H1 (cell line): ENCODE measurements at regions not wholly inside any gene's neighbourhood (a gene's known extent, or its start where the extent isn't known, plus 50 kb on each side); places are given as distances from the start of the nearest gene placed in this dataset.

Source experiments
- CTCF ChIA-PET: fragments of 300-600 bp; sonication (Branson Sonifier 250); formaldehyde crosslinking; loops from one replicate; lab custom pipeline; 2021; ENCODE audit not compliant: partially characterized antibody; lab: Charles Lee
- POLR2A ChIA-PET: fragments of 300-600 bp; sonication (Branson Sonifier 250); formaldehyde crosslinking; loops from one replicate; lab custom pipeline; 2021; ENCODE audit warnings: inconsistent platforms; ENCODE audit not compliant: partially characterized antibody; lab: Charles Lee
- DNase-seq, 2 experiments: peaks; one replicate each; pipeline versions ENCODE4 v3.0.0 to v3.0.0-alpha.2; 2010 to 2022; ENCODE audit warnings: low spot score in 2 of 2, low read depth in 1 of 2, mixed read lengths in 1 of 2
- FAIRE-seq: peaks from 2 replicates; lab custom pipeline; 2011; peaks lifted over from hg19 to GRCh38; lab: Jason Lieb, UNC
- H2AFZ ChIP-seq: 2 replicates; pipeline ENCODE4 v1.8.1; 2012; ENCODE audit warnings: low read length, inconsistent platforms
- H2AK5ac ChIP-seq: 2 replicates; pipeline ENCODE4 v1.6.1; 2013; ENCODE audit warnings: low read depth, low read length
- H2BK120ac ChIP-seq: replicated peaks from 2 replicates; pipeline ENCODE3; 2013; ENCODE audit warnings: low read depth, low read length, inconsistent platforms
- H2BK12ac ChIP-seq: 2 replicates; pipeline ENCODE4 v1.6.1; 2013; ENCODE audit warnings: low read depth, low read length
- H2BK15ac ChIP-seq: 2 replicates; pipeline ENCODE4 v1.6.1; 2013; ENCODE audit warnings: low read length
- H2BK20ac ChIP-seq: 2 replicates; pipeline ENCODE4 v1.6.1; 2013; ENCODE audit warnings: low read length
- H2BK5ac ChIP-seq: 2 replicates; pipeline ENCODE4 v1.6.1; 2013; ENCODE audit warnings: low read depth, low read length
- H3K14ac ChIP-seq: 2 replicates; pipeline ENCODE4 v1.6.1; 2013; ENCODE audit warnings: inconsistent platforms; ENCODE audit not compliant: insufficient read length
- H3K18ac ChIP-seq: 2 replicates; pipeline ENCODE4 v1.6.1; 2013; ENCODE audit warnings: low read length; ENCODE audit errors: extremely low read depth
- H3K23ac ChIP-seq: 2 replicates; pipeline ENCODE4 v1.6.1; 2013; ENCODE audit warnings: inconsistent platforms; ENCODE audit not compliant: insufficient read length
- H3K23me2 ChIP-seq: 2 replicates; pipeline ENCODE4 v1.6.1; 2013; ENCODE audit warnings: low read depth, low read length
- H3K27ac ChIP-seq: 2 replicates; pipeline ENCODE4 v1.6.1; 2011; ENCODE audit warnings: low read depth, low read length, inconsistent platforms
- H3K27me3 ChIP-seq, 4 experiments: replicated peaks in 1 of 4; 1 replicate in 1 of 4; 2 replicates in 3 of 4; pipeline versions ENCODE4 v1.6.1 to v1.8.1; 2011 to 2013; ENCODE audit warnings: low read length in 3 of 4, mild to moderate bottlenecking in 3 of 4, inconsistent platforms in 2 of 4, mixed read lengths in 2 of 4, moderate library complexity in 1 of 4; ENCODE audit not compliant: control insufficient read depth in 3 of 4, insufficient read depth in 3 of 4; ENCODE audit errors: extremely low read depth in 1 of 4
- H3K36me3 ChIP-seq, 4 experiments: 2 replicates each; pipeline versions ENCODE4 v1.6.1 to v1.8.1; 2011 to 2013; ENCODE audit warnings: mild to moderate bottlenecking in 4 of 4, low read length in 3 of 4, moderate library complexity in 2 of 4, control low read depth in 1 of 4, inconsistent platforms in 1 of 4; ENCODE audit not compliant: insufficient read depth in 4 of 4, control insufficient read depth in 2 of 4
- H3K4ac ChIP-seq: replicated peaks from 2 replicates; pipeline ENCODE3; 2013; ENCODE audit warnings: low read length, low read depth, mixed read lengths, inconsistent platforms; ENCODE audit not compliant: insufficient read length
- H3K4me1 ChIP-seq, 4 experiments: replicated peaks in 1 of 4; 1 replicate in 1 of 4; 2 replicates in 3 of 4; pipeline versions ENCODE4 v1.6.1 to v1.8.1; 2011 to 2013; ENCODE audit warnings: low read length in 3 of 4, inconsistent platforms in 2 of 4, mixed read lengths in 1 of 4; ENCODE audit not compliant: insufficient read depth in 4 of 4, control insufficient read depth in 3 of 4
- H3K4me2 ChIP-seq, 2 experiments: 2 replicates each; pipeline versions ENCODE4 v1.6.1 to v1.8.1; 2011 to 2013; ENCODE audit warnings: low read depth in 2 of 2, low read length in 2 of 2, control low read depth in 1 of 2, inconsistent platforms in 1 of 2, mild to moderate bottlenecking in 1 of 2; ENCODE audit not compliant: insufficient read depth in 1 of 2
- H3K4me3 ChIP-seq, 4 experiments: fragments of 200-600, 300-600 bp in 1 of 4; sonication (generic), shearing (Covaris generic), sonication (Bioruptor Twin) in 1 of 4; 2 replicates each; pipeline versions ENCODE4 v1.5.1 to v1.8.1; 2011 to 2016; ENCODE audit warnings: low read length in 4 of 4, low read depth in 3 of 4, control low read depth in 2 of 4, inconsistent platforms in 2 of 4, mild to moderate bottlenecking in 2 of 4, mixed read lengths in 1 of 4, moderate library complexity in 1 of 4; ENCODE audit not compliant: insufficient read depth in 2 of 4; ENCODE audit errors: extremely low read depth in 1 of 4
- H3K56ac ChIP-seq: replicated peaks from 2 replicates; pipeline ENCODE3; 2013; ENCODE audit warnings: low read depth, mild to moderate bottlenecking, mixed read lengths, low read length, inconsistent platforms; ENCODE audit not compliant: insufficient read length
- H3K79me1 ChIP-seq: 2 replicates; pipeline ENCODE4 v1.6.1; 2013; ENCODE audit warnings: low read depth, low read length, control low read depth
- H3K79me2 ChIP-seq, 2 experiments: 2 replicates each; pipeline versions ENCODE4 v1.6.1 to v1.8.1; 2012 to 2013; ENCODE audit warnings: low read length in 2 of 2, mild to moderate bottlenecking in 2 of 2, inconsistent platforms in 1 of 2; ENCODE audit not compliant: insufficient read depth in 2 of 2, control insufficient read depth in 1 of 2
- H3K9ac ChIP-seq, 4 experiments: replicated peaks in 1 of 4; 1 replicate in 1 of 4; 2 replicates in 3 of 4; pipeline versions ENCODE4 v1.6.1 to v1.8.1; 2011 to 2013; ENCODE audit warnings: low read depth in 3 of 4, low read length in 3 of 4, control low read depth in 2 of 4, mild to moderate bottlenecking in 2 of 4, moderate library complexity in 2 of 4, inconsistent platforms in 1 of 4; ENCODE audit errors: extremely low read depth in 1 of 4
- H3K9me3 ChIP-seq, 2 experiments: 2 replicates each; pipeline versions ENCODE4 v1.6.1 to v1.8.1; 2012 to 2013; ENCODE audit warnings: mild to moderate bottlenecking in 2 of 2, moderate library complexity in 2 of 2, control low read depth in 1 of 2, inconsistent platforms in 1 of 2, low read depth in 1 of 2, low read length in 1 of 2, mixed read lengths in 1 of 2; ENCODE audit not compliant: insufficient read depth in 2 of 2
- H4K20me1 ChIP-seq, 2 experiments: replicated peaks in 1 of 2; 2 replicates each; pipeline versions ENCODE3 to v1.8.1; 2011 to 2013; ENCODE audit warnings: inconsistent platforms in 2 of 2, low read length in 2 of 2, mild to moderate bottlenecking in 1 of 2; ENCODE audit not compliant: insufficient read depth in 2 of 2, control insufficient read depth in 1 of 2
- H4K5ac ChIP-seq: 2 replicates; pipeline ENCODE4 v1.6.1; 2013; ENCODE audit warnings: low read length, low read depth, mixed read lengths, inconsistent platforms; ENCODE audit not compliant: insufficient read length
- H4K8ac ChIP-seq: 2 replicates; pipeline ENCODE4 v1.8.0; 2013; ENCODE audit warnings: mild to moderate bottlenecking, moderate library complexity, low read length, inconsistent platforms; ENCODE audit not compliant: insufficient read depth; ENCODE audit errors: extremely low read depth
- H4K91ac ChIP-seq: replicated peaks from 2 replicates; pipeline ENCODE3; 2013; ENCODE audit warnings: low read length, mixed read lengths, inconsistent platforms; ENCODE audit not compliant: insufficient read length
- CTBP2 ChIP-seq: IDR thresholded peaks from 2 replicates; pipeline ENCODE4 v1.7.0; 2011; ENCODE audit warnings: borderline replicate concordance, mild to moderate bottlenecking, moderate library complexity, mixed read lengths, low read length; ENCODE audit not compliant: insufficient read depth, insufficient read length
- GABPA ChIP-seq: IDR thresholded peaks from 2 replicates; pipeline ENCODE4 v1.6.1; 2011; ENCODE audit warnings: mild to moderate bottlenecking, low read length, moderate library complexity, borderline replicate concordance; ENCODE audit not compliant: insufficient read depth
- GTF2F1 ChIP-seq: IDR thresholded peaks from 2 replicates; pipeline ENCODE4 v1.6.1; 2012; ENCODE audit warnings: low read depth, low read length, improper control_type of control experiment, borderline replicate concordance
- PHF8 ChIP-seq: fragments of 200-600 bp; sonication (generic); conservative IDR thresholded peaks from 2 replicates; pipeline ENCODE4 v1.7.1; 2012; ENCODE audit warnings: low read depth, mild to moderate bottlenecking, inconsistent platforms, low read length, moderate library complexity
- POLR2AphosphoS5 ChIP-seq: IDR thresholded peaks from 2 replicates; pipeline ENCODE4 v1.6.1; 2011; ENCODE audit warnings: low read depth, low read length
- SIX5 ChIP-seq: IDR thresholded peaks from 2 replicates; pipeline ENCODE4 v1.6.1; 2011; ENCODE audit warnings: mild to moderate bottlenecking, low read depth, low read length
- SP1 ChIP-seq: IDR thresholded peaks from 2 replicates; pipeline ENCODE4 v1.6.1; 2011; ENCODE audit warnings: low read depth, low read length
- SP2 ChIP-seq: IDR thresholded peaks from 2 replicates; pipeline ENCODE4 v1.6.1; 2012; ENCODE audit warnings: mild to moderate bottlenecking, low read length, inconsistent platforms
- SP4 ChIP-seq: IDR thresholded peaks from 2 replicates; pipeline ENCODE4 v1.6.1; 2012; ENCODE audit warnings: low read length, inconsistent platforms
- TAF7 ChIP-seq: optimal IDR thresholded peaks from 2 replicates; pipeline ENCODE3; 2011; ENCODE audit warnings: low read depth, mild to moderate bottlenecking, inconsistent platforms, low read length, moderate library complexity, borderline replicate concordance
- TEAD4 ChIP-seq: IDR thresholded peaks from 2 replicates; pipeline ENCODE4 v1.6.1; 2012; ENCODE audit warnings: low read depth, low read length, inconsistent platforms, mixed read lengths
- WGBS, 2 experiments: shearing (Covaris generic) in 1 of 2; methylation state at CpG; one replicate each; pipeline versions ENCODE4 v1.1.6 to v1.1.7; 2013 to 2015; ENCODE audit warnings: low lambda C conversion rate in 2 of 2, mixed read lengths in 2 of 2, inconsistent platforms in 1 of 2, low coverage in 1 of 2, missing lambda C conversion rate in 1 of 2; ENCODE audit not compliant: insufficient replicate concordance in 2 of 2, insufficient coverage in 1 of 2, insufficient read length in 1 of 2; ENCODE audit errors: extremely low coverage in 1 of 2, missing lambda C conversion rate in 1 of 2; 5-methylcytosine and 5-hydroxymethylcytosine counted together

- H2BK20ac ChIP-seq: no peak overlapping the region
- H3K18ac ChIP-seq: no peak overlapping the region
- WGBS, 2 experiments: 94% methylated on average over 3 of the region's 3 CpGs; no CpG with 5 or more reads in 1 of the 2 experiments
- H3K79me2 ChIP-seq: no peaks in the 10 kb centered on the region
- no peak overlapping the region for H3K4me2 ChIP-seq
- peaks cover 0 to 6% (median 0%) of the 10 kb centered on the region in 4 experiments; a peak in 1 of 7 replicates for H3K4me1 ChIP-seq
- peaks cover 0 to 4% of the 10 kb centered on the region in 2 experiments; a peak in 1 of 4 replicates for H3K9me3 ChIP-seq
- CTCF ChIA-PET: no interaction called here
- no peak overlapping the region for H3K23ac ChIP-seq
- no peak overlapping the region for H3K4ac ChIP-seq
- H2AK5ac ChIP-seq: no peak overlapping the region
- H4K91ac ChIP-seq: no peak overlapping the region
- no peaks in the 10 kb centered on the region for H3K23me2 ChIP-seq
- no peak overlapping the region for H4K5ac ChIP-seq
- H3K14ac ChIP-seq: no peak overlapping the region
- H3K27me3 ChIP-seq: no peaks in the 10 kb centered on the region
- H2BK5ac ChIP-seq: no peak overlapping the region
- no peak overlapping the region for H2BK120ac ChIP-seq
- H3K9ac ChIP-seq: no peak overlapping the region
- no peaks in the 10 kb centered on the region for H4K20me1 ChIP-seq
- H3K79me1 ChIP-seq: no peaks in the 10 kb centered on the region
- no peak overlapping the region for H2BK12ac ChIP-seq
- FAIRE-seq (no peak), DNase-seq (no peak)
- POLR2A ChIA-PET: no interaction called here
- no peak overlapping the region for H2AFZ ChIP-seq
- H3K27ac ChIP-seq: no peak overlapping the region
- no peaks in the 10 kb centered on the region for H3K36me3 ChIP-seq
- no peak overlapping the region for H3K56ac ChIP-seq
- H2BK15ac ChIP-seq: no peak overlapping the region
- H3K4me3 ChIP-seq: no peak overlapping the region
- no peak overlapping the region for H4K8ac ChIP-seq
- no peak for TF ChIP-seq PHF8
- no peak for TF ChIP-seq POLR2AphosphoS5
- TF ChIP-seq SIX5: no peak
- no peak for TF ChIP-seq GTF2F1
- TF ChIP-seq TAF7: no peak
- TF ChIP-seq GABPA: no peak
- no peak for TF ChIP-seq TEAD4
- TF ChIP-seq SP4: no peak
- TF ChIP-seq SP1: no peak
- no peak for TF ChIP-seq SP2
- no peak for TF ChIP-seq CTBP2
These were observed 76.7 kb upstream of the CCNG1 start for GRCh38 chr5:163360656-163361055.
